Cardiac muscle cell (in vitro differentiated cells and primary cell): ENCODE measurements at regions not wholly inside any gene's neighbourhood (a gene's known extent, or its start where the extent isn't known, plus 50 kb on each side); places are given as distances from the start of the nearest gene placed in this dataset.

ENCODE experiments used
- DNase-seq, 2 donors: peaks; one replicate each; pipeline versions ENCODE4 v3.0.0 to v3.0.0-alpha.2; 2010 to 2017; ENCODE audit warnings: low read depth in 1 of 2, low spot score in 1 of 2
- H3K27ac ChIP-seq: fragments of 200-600 bp; sonication (generic); 2 replicates; pipeline ENCODE4 v1.5.1; 2016
- H3K27me3 ChIP-seq: fragments of 200-600 bp; sonication (generic); 2 replicates; pipeline ENCODE4 v1.6.0; 2016; ENCODE audit warnings: control low read depth
- H3K36me3 ChIP-seq: fragments of 200-600 bp; sonication (generic); 2 replicates; pipeline ENCODE4 v1.5.1; 2016; ENCODE audit warnings: control low read depth
- H3K4me1 ChIP-seq: fragments of 200-600 bp; sonication (generic); 2 replicates; pipeline ENCODE4 v1.8.1; 2017; ENCODE audit warnings: low read depth, mild to moderate bottlenecking, mixed run types
- H3K4me3 ChIP-seq: fragments of 200-600 bp; sonication (generic); 2 replicates; pipeline ENCODE4 v1.5.1; 2016; ENCODE audit warnings: mild to moderate bottlenecking
- H3K9me3 ChIP-seq: fragments of 200-600 bp; sonication (generic); 2 replicates; pipeline ENCODE4 v1.5.1; 2017; ENCODE audit warnings: low read depth, mild to moderate bottlenecking, control low read depth
- TF ChIP-seq, protein P1 (sequence below): IDR thresholded peaks from 2 replicates; pipeline ENCODE4 v1.5.1; 2012; ENCODE audit warnings: low read depth, mild to moderate bottlenecking, low read length

DNA sequence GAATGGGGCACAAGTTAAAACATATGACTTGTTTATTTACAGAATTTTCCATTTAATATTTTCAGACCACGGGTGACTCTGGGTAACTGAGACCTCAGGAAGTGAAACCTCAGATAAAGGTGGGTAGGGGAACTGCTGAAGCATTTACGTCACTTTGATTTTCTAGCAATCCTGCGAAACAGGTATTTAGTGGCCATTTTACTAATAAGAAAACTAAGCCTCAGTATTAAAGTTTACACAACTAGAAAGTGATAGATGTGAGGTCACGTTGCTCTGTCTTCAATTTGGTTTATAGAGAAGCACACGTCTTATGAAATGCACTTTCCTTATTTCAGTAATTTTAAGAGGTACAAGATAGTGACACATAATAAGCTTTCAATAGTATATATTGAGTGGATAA is 402.8 kb downstream of the FGF9 start:
- Histone ChIP-seq H3K4me3 (no peak overlapping the region), H3K9me3 (no peaks in the 10 kb centered on the region), H3K4me1 (no peaks in the 10 kb centered on the region), H3K27me3 (no peaks in the 10 kb centered on the region), H3K36me3 (no peaks in the 10 kb centered on the region), H3K27ac (no peak overlapping the region)
- DNase-seq = no peak
- TF ChIP-seq, protein P1, sequence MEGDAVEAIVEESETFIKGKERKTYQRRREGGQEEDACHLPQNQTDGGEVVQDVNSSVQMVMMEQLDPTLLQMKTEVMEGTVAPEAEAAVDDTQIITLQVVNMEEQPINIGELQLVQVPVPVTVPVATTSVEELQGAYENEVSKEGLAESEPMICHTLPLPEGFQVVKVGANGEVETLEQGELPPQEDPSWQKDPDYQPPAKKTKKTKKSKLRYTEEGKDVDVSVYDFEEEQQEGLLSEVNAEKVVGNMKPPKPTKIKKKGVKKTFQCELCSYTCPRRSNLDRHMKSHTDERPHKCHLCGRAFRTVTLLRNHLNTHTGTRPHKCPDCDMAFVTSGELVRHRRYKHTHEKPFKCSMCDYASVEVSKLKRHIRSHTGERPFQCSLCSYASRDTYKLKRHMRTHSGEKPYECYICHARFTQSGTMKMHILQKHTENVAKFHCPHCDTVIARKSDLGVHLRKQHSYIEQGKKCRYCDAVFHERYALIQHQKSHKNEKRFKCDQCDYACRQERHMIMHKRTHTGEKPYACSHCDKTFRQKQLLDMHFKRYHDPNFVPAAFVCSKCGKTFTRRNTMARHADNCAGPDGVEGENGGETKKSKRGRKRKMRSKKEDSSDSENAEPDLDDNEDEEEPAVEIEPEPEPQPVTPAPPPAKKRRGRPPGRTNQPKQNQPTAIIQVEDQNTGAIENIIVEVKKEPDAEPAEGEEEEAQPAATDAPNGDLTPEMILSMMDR = no peak

DNA sequence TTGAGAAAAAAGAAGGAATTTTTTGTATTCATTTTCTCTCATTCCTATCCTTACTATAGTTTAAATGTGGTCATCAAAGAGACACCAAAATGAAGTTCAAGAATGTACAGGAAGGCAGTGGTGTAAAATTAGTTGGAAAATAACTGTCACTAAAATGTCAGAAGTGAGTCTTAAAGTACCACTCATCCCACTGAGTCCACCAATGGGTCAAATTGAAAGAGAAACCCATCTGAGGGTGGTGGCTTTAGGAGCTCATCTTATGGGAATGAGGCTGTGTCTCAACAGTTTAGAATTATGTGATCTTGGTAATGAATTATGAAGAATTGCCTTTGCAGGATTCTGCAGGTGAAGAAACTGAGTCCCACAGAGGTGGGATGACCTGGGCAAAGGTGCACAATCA is 403.5 kb downstream of the FGF9 start:
- DNase-seq = no peak
- H3K27ac ChIP-seq = no peak overlapping the region
- H3K4me3 ChIP-seq = no peak overlapping the region
- H3K27me3 ChIP-seq = no peaks in the 10 kb centered on the region
- H3K9me3 ChIP-seq = no peaks in the 10 kb centered on the region
- H3K36me3 ChIP-seq = no peaks in the 10 kb centered on the region
- TF ChIP-seq, protein P1 = no peak
- H3K4me1 ChIP-seq = no peaks in the 10 kb centered on the region

DNA sequence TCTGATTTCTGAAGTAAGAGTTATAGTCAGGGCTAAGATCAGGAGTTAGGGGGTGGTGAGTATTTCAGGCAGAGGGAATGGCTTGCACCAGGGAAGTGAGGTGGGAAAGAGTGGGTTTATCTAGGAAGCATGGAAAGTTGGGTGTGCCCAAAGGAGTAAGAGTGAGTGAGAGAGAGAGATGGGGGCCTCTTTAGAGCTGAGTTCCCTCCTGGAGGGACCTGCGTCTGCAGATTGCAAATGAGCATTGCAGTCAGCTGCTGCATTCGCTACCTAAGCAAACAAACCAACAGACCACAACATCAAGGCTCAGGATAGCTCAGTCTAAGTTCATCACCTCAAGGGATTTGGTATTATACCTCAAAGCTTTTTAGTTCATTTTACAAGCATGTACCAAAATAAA is 405.8 kb downstream of the FGF9 start:
- Histone ChIP-seq H3K36me3 (no peaks in the 10 kb centered on the region), H3K4me3 (no peak overlapping the region), H3K4me1 (no peaks in the 10 kb centered on the region), H3K27me3 (no peaks in the 10 kb centered on the region), H3K9me3 (no peaks in the 10 kb centered on the region), H3K27ac (no peak overlapping the region)
- TF ChIP-seq, protein P1 = no peak
- DNase-seq = no peak

DNA sequence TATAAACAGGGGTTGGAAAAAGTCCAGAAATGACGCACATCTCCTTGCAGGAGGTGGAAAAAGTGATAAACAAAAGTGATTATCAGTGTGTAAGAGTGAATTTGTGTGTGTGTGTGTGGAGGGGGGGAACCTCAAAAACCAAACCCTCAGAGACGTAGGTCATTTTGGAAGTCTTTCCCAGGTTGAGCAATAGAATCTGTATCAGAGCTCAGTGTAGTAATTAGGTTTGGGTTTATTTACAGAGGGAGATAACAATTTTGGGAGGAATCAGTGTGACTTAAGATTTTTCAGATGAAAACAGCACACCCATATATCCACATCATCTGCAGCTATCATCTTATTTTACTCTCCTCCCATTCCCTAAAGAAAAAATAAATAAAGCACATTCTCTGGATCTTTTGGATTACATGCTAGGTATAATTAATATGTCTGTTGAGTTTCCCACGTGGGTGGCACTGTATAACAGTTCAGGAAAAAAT is 406.4 kb downstream of the FGF9 start:
- H3K9me3 ChIP-seq = no peaks in the 10 kb centered on the region

DNA sequence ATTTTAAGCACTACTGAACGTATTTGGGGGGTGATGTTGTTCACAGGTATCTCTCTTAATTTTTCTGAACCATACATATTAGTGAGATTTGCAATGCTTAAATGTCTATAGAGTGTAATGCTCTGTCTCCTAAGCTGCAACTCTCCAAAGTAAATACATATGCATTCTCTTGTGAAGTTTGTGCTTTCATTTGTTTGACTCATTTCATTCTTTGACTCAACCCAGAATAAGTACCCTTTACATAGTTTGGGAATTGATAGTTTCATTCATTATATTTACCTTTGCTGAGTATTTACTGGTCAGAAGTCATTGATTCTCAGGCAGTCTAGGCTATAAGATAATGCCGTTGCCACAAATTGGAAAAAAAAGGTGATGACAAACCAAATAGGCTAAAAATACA is 406.9 kb downstream of the FGF9 start:
- no peak for DNase-seq
- H3K9me3 ChIP-seq = no peaks in the 10 kb centered on the region
- TF ChIP-seq, protein P1 = no peak

More for the DNA sequence above, 406.4 kb downstream of the FGF9 start:
- Histone ChIP-seq H3K27ac (no peak overlapping the region), H3K36me3 (no peaks in the 10 kb centered on the region), H3K27me3 (no peaks in the 10 kb centered on the region), H3K4me3 (no peak overlapping the region), H3K4me1 (no peaks in the 10 kb centered on the region)
- no peak for DNase-seq
- TF ChIP-seq, protein P1 = no peak

DNA sequence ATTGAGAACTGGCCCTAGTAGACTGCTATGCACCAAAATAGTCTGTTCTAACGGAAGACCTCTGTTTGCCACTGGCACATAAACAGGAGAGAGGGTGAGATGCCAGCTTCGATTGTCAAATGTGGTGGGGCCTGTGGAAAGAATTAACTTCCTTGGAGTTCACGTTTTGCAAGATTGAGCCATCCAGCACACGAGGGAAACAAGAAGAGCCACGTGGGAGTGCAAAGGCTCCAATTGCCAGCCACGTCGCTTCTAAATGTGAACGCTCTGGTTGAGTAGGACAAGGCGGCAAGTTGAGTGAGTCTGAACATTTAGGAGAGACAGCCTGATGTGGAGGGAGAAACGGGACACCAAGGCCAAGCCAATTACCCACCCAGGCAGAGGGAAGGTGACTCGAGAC is 409.1 kb downstream of the FGF9 start:
- TF ChIP-seq, protein P1 = no peak
- H3K27ac ChIP-seq = no peak overlapping the region
- no peaks in the 10 kb centered on the region for H3K9me3 ChIP-seq
- no peaks in the 10 kb centered on the region for H3K27me3 ChIP-seq
- no peaks in the 10 kb centered on the region for H3K36me3 ChIP-seq
- H3K4me1 ChIP-seq = no peaks in the 10 kb centered on the region
- no peak for DNase-seq
- H3K4me3 ChIP-seq = no peak overlapping the region

More for the DNA sequence above, 406.9 kb downstream of the FGF9 start:
- no peak overlapping the region for H3K27ac ChIP-seq
- no peaks in the 10 kb centered on the region for H3K27me3 ChIP-seq
- no peaks in the 10 kb centered on the region for H3K4me1 ChIP-seq
- H3K36me3 ChIP-seq = no peaks in the 10 kb centered on the region
- H3K4me3 ChIP-seq = no peak overlapping the region
